ENCODE measurements at regions not wholly inside any gene's neighbourhood (a gene's known extent, or its start where the extent isn't known, plus 50 kb on each side); places are given as distances from the start of the nearest gene placed in this dataset.

DNA sequence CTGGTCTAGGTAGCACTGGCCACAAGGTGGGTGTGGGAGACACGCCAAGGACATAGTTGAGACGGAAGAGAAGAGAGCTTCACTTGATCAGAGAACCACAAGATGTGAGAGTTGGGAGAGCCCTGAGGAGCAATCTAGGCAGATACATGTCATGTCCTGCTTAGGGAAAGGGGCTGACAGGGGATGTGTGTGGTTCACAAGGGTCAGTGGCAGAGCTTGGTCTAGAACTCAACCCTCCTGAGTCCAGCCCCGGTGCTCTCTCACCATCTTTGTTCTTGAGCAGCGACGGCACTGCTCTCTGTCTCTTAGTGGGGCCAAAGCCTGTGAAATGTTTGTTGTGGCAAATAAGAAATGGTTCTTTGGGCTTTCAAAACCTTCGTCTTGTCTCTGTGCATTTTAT lies 243.5 kb upstream of the ROPN1 start:
- Mint-ChIP-seq H3K4me1 (no peaks in the 10 kb centered on the region), H3K9me3 (no peaks in the 10 kb centered on the region), H3K4me3 (no peak overlapping the region), H3K27ac (no peak overlapping the region), H3K27me3 (ENCODE audit: low read depth, poor library complexity) (peaks cover 15% of the 10 kb centered on the region), H3K36me3 (ENCODE audit: low read depth) (peaks cover 70% of the 10 kb centered on the region)
- TF ChIP-seq, protein P1, sequence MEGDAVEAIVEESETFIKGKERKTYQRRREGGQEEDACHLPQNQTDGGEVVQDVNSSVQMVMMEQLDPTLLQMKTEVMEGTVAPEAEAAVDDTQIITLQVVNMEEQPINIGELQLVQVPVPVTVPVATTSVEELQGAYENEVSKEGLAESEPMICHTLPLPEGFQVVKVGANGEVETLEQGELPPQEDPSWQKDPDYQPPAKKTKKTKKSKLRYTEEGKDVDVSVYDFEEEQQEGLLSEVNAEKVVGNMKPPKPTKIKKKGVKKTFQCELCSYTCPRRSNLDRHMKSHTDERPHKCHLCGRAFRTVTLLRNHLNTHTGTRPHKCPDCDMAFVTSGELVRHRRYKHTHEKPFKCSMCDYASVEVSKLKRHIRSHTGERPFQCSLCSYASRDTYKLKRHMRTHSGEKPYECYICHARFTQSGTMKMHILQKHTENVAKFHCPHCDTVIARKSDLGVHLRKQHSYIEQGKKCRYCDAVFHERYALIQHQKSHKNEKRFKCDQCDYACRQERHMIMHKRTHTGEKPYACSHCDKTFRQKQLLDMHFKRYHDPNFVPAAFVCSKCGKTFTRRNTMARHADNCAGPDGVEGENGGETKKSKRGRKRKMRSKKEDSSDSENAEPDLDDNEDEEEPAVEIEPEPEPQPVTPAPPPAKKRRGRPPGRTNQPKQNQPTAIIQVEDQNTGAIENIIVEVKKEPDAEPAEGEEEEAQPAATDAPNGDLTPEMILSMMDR (IDR thresholded peaks at IDR 0.05) = no peak
- no peak for DNase-seq

DNA sequence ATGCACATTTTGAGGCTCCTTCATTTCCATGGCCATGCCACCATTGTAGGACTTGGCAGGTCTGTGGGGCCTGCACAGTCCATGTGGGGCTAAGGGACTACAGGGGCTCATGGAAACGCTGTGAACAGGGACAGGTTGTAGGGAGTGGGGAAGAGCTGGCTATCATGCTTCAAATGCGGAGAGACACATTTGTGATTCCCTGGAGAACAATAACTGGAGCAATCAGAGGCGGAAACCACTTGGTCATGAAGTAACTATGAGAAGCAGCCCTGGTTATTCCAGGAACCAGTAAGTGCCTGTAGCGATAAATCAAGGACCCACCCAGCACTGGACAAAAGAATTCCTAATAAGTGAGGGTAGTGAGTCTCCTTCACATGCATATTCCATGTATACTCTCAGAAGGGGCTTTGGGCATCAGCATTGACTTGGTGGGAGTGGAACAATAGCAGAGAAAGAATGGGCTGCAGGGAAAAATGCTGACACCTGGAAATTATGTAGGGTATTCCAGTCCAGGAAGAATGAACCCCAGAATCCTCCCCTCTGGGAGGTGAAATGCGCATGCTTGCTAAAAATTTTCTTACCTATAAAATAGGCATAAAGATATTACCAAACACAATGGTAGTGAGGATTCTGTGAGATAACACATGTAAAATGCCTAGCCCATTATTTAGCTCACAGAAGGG lies 251.4 kb upstream of the ROPN1 start:
- H3K4me3 Mint-ChIP-seq = no peak overlapping the region
- peak overlapping the region; percentile 65 for H3K27ac Mint-ChIP-seq
- H3K9me3 Mint-ChIP-seq = peaks cover 3% of the 10 kb centered on the region
- H3K4me1 Mint-ChIP-seq = peaks cover 20% of the 10 kb centered on the region
- H3K27me3 Mint-ChIP-seq (ENCODE audit: low read depth, poor library complexity) = no peaks in the 10 kb centered on the region
- DNase-seq = no peak
- H3K36me3 Mint-ChIP-seq (ENCODE audit: low read depth) = peaks cover 47% of the 10 kb centered on the region
- TF ChIP-seq, protein P1 (IDR thresholded peaks at IDR 0.05) = no peak

DNA sequence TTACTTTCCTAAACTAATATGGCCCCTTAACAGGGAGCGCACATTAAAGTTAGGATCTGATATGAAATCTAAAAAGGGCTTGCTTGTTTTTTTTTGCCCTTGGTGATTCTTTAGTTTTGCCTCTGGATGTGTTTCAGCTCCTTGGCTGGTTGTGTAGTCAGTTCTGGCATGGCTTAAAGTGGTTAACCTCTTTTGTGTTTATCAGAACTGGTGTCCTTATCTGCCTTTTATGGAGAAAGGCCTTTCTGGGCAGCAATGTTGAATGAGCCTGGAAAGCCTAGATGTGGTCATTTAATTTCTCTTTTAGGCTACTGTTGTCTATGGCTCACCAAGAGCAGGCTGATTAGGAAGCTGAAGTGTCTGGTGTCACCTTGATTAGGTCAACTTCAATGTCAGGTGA lies 254.5 kb upstream of the ROPN1 start:
- Mint-ChIP-seq H3K4me3 (no peak overlapping the region), H3K36me3 (ENCODE audit: low read depth) (peaks cover 40% of the 10 kb centered on the region), H3K27ac (no peak overlapping the region), H3K4me1 (peaks cover 46% of the 10 kb centered on the region), H3K27me3 (ENCODE audit: low read depth, poor library complexity) (no peaks in the 10 kb centered on the region), H3K9me3 (peaks cover 8% of the 10 kb centered on the region)
- TF ChIP-seq, protein P1 (IDR thresholded peaks at IDR 0.05) = no peak
- DNase-seq = no peak

DNA sequence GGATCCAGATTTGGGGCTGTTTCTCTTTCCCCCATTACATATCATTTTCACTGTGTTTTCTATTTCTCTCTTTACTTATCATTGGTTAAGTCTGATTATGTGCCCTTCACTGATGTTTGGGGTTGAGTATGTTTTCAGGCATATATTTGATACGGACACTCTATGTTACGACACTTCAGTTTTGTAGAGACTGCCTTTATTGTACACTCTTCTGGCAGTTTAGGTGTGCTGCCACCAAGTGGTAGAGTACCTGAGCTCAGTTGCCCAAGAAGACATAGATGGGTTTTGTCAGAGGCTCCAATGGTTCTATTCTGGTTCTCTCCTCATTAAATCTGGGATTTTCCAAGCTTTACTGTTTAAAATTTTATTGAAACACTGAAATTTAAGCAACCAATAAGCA lies 255.0 kb upstream of the ROPN1 start:
- Mint-ChIP-seq H3K36me3 (ENCODE audit: low read depth) (peaks cover 35% of the 10 kb centered on the region), H3K9me3 (peaks cover 8% of the 10 kb centered on the region), H3K4me3 (no peak overlapping the region), H3K27ac (no peak overlapping the region), H3K4me1 (peaks cover 40% of the 10 kb centered on the region), H3K27me3 (ENCODE audit: low read depth, poor library complexity) (no peaks in the 10 kb centered on the region)
- TF ChIP-seq, protein P1 (IDR thresholded peaks at IDR 0.05) = peak; percentile 12
- DNase-seq = no peak

DNA sequence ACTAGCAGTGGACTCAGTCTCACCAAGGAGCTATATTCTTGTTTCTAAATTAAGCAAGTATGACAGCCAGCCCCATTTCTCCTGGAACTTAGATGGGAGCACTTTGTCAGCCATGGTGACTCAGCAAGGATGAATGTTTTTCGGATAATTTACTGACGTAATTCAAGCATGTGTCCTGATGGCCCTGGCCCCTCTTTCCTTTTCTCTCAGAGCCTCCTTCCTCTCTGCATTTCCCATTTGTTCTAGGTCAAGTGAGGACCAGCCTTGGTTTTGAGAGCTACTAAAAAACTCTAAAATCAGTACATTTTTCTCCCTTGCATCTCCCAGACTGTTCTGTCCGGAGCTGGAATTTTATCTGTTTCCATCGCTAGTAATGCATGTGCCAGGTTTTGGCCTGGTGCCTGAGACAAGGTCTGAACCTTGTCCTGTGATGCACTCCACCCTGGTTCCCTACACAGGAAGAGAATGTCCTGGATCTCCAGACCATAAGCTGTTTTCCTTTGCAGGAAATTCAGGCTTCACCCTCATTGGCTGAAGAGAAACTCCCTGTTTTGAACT lies 256.6 kb upstream of the ROPN1 start:
- Mint-ChIP-seq H3K4me3 (no peak overlapping the region), H3K4me1 (peaks cover 28% of the 10 kb centered on the region)

More for the DNA sequence above, 256.6 kb upstream of the ROPN1 start:
- no peak for DNase-seq
- H3K27me3 Mint-ChIP-seq (ENCODE audit: low read depth, poor library complexity) = peaks cover 3% of the 10 kb centered on the region
- TF ChIP-seq, protein P1 (IDR thresholded peaks at IDR 0.05) = no peak
- peaks cover 33% of the 10 kb centered on the region for H3K36me3 Mint-ChIP-seq (ENCODE audit: low read depth)
- no peak overlapping the region for H3K27ac Mint-ChIP-seq
- H3K9me3 Mint-ChIP-seq = peaks cover 8% of the 10 kb centered on the region

Data from nephron progenitor cell (in vitro differentiated cells).